HepG2 (cell line): ENCODE measurements at regions not wholly inside any gene's neighbourhood (a gene's known extent, or its start where the extent isn't known, plus 50 kb on each side); places are given as distances from the start of the nearest gene placed in this dataset.

Experiments used
- ATAC-seq: fragments of 200-7000 bp; cut with Tn5 transposase; 3 replicates; pipeline ENCODE4 v1.9.1; 2020; ENCODE audit warnings: mild to moderate bottlenecking, moderate library complexity
- BruUV-seq: library from RNA; stranded (reverse); fragments of 400-500 nt; replicated peaks from 2 replicates; lab custom pipeline; 2021; lab: Mats Ljungman, UMichigan
- CTCF ChIA-PET: fragments of 300-600 bp; formaldehyde crosslinking; extraction: SDS; loops from one replicate; lab custom pipeline; 2021; ENCODE audit warnings: low total read pairs, inconsistent platforms, low intra/inter-chr PET ratio; lab: Yijun Ruan, JAX
- POLR2A ChIA-PET: fragments of 350-600 bp; sonication (Branson Sonifier 250); formaldehyde crosslinking; loops from one replicate; lab custom pipeline; 2020; ENCODE audit warnings: antibody characterized with exemption, inconsistent platforms; lab: Yijun Ruan, JAX
- DNase-seq: peaks from one replicate; pipeline ENCODE4 v3.0.0-alpha.2; 2015; ENCODE audit warnings: low spot score
- FAIRE-seq: peaks from 3 replicates; lab custom pipeline; 2011; peaks lifted over from hg19 to GRCh38; lab: Jason Lieb, UNC
- H2AFZ ChIP-seq: one replicate; pipeline ENCODE4 v1.6.1; 2011; ENCODE audit warnings: low read length, inconsistent platforms
- H3K27ac ChIP-seq: fragments of 300-600 bp; 3 replicates; pipeline ENCODE4 v1.8.0; 2011; ENCODE audit warnings: mixed run types, mild to moderate bottlenecking, mixed read lengths, low read length, inconsistent platforms; ENCODE audit not compliant: insufficient read depth; ENCODE audit errors: extremely low read length
- H3K27me3 ChIP-seq, 2 experiments: fragments of 200-600 bp in 1 of 2; 2 replicates in 1 of 2; 3 replicates in 1 of 2; pipeline versions ENCODE4 v1.6.0 to v1.8.0; 2011; ENCODE audit warnings: low read length in 2 of 2, mild to moderate bottlenecking in 2 of 2, moderate library complexity in 2 of 2, inconsistent platforms in 1 of 2; ENCODE audit not compliant: insufficient read depth in 2 of 2, control insufficient read depth in 1 of 2
- H3K36me3 ChIP-seq, 2 experiments: fragments of 200-600 bp in 1 of 2; replicated peaks in 1 of 2; 2 replicates in 1 of 2; 3 replicates in 1 of 2; pipeline versions ENCODE4 v1.5.1 to v1.8.0; 2011; ENCODE audit warnings: low read length in 2 of 2, inconsistent platforms in 1 of 2; ENCODE audit not compliant: insufficient read depth in 2 of 2, control insufficient read depth in 1 of 2
- H3K4me1 ChIP-seq: 2 replicates; pipeline ENCODE4 v1.5.1; 2012; ENCODE audit warnings: low read length, inconsistent platforms; ENCODE audit not compliant: insufficient read depth
- H3K4me2 ChIP-seq: 2 replicates; pipeline ENCODE4 v1.6.0; 2011; ENCODE audit warnings: low read depth, low read length, inconsistent platforms
- H3K4me3 ChIP-seq, 3 experiments: fragments of 200-600 bp in 1 of 3; sonication (generic), shearing (Covaris generic) in 1 of 3; replicated peaks in 1 of 3; 2 replicates each; pipeline ENCODE4 v1.5.1; 2011 to 2016; ENCODE audit warnings: low read length in 3 of 3, inconsistent platforms in 2 of 3, low read depth in 2 of 3, mild to moderate bottlenecking in 2 of 3, control low read depth in 1 of 3, mixed read lengths in 1 of 3; ENCODE audit not compliant: insufficient read depth in 1 of 3
- H3K79me2 ChIP-seq: one replicate; pipeline ENCODE4 v1.6.1; 2011; ENCODE audit warnings: low read length, inconsistent platforms; ENCODE audit not compliant: insufficient read depth
- H3K9ac ChIP-seq: 2 replicates; pipeline ENCODE4 v1.6.0; 2011; ENCODE audit warnings: mild to moderate bottlenecking, low read depth, low read length, inconsistent platforms; ENCODE audit not compliant: insufficient read depth
- H3K9me3 ChIP-seq: 2 replicates; pipeline ENCODE4 v1.5.1; 2012; ENCODE audit warnings: mild to moderate bottlenecking, low read length
- H4K20me1 ChIP-seq: 2 replicates; pipeline ENCODE4 v1.6.0; 2011; ENCODE audit warnings: inconsistent platforms, mild to moderate bottlenecking, low read length, moderate library complexity; ENCODE audit not compliant: insufficient read depth
- CTCF ChIP-seq: sonication (generic); formaldehyde crosslinking; IDR thresholded peaks from 2 replicates; pipeline ENCODE4 v1.5.0; 2020; ENCODE audit warnings: mild to moderate bottlenecking, missing genetic modification reagents, moderate library complexity
- HES4 ChIP-seq: sonication (generic); formaldehyde crosslinking; IDR thresholded peaks from 2 replicates; pipeline ENCODE4 v1.9.0; 2021; ENCODE audit warnings: mild to moderate bottlenecking, missing genetic modification reagents, borderline replicate concordance
- HOXD1 ChIP-seq: sonication (generic); formaldehyde crosslinking; IDR thresholded peaks from 2 replicates; pipeline ENCODE4 v1.5.0; 2020; ENCODE audit warnings: missing genetic modification reagents
- IRF9 ChIP-seq: sonication (generic); formaldehyde crosslinking; IDR thresholded peaks from 2 replicates; pipeline ENCODE4 v1.8.0; 2022; ENCODE audit warnings: missing genetic modification reagents, mild to moderate bottlenecking, borderline replicate concordance
- NFIC ChIP-seq: IDR thresholded peaks from 2 replicates; pipeline ENCODE4 v1.6.1; 2012; ENCODE audit warnings: mild to moderate bottlenecking, low read length, inconsistent platforms
- PHF8 ChIP-seq: sonication (generic); formaldehyde crosslinking; IDR thresholded peaks from 2 replicates; pipeline ENCODE4 v1.5.0; 2020; ENCODE audit warnings: missing genetic modification reagents
- POGK ChIP-seq: sonication (generic); formaldehyde crosslinking; conservative IDR thresholded peaks from 2 replicates; pipeline ENCODE4 v1.8.0; 2022; ENCODE audit warnings: mild to moderate bottlenecking, moderate library complexity, missing genetic modification reagents
- PRMT3 ChIP-seq: sonication (generic); formaldehyde crosslinking; IDR thresholded peaks from 2 replicates; pipeline ENCODE4 v1.8.1; 2022; ENCODE audit warnings: low read depth, mild to moderate bottlenecking, moderate library complexity, missing genetic modification reagents, borderline replicate concordance
- SETDB1 ChIP-seq: sonication (generic); formaldehyde crosslinking; IDR thresholded peaks from 2 replicates; pipeline ENCODE4 v1.5.1; 2020; ENCODE audit warnings: missing genetic modification reagents, mild to moderate bottlenecking, borderline replicate concordance
- ZFP82 ChIP-seq: sonication (generic); formaldehyde crosslinking; IDR thresholded peaks from 2 replicates; pipeline ENCODE4 v1.5.1; 2020; ENCODE audit warnings: mild to moderate bottlenecking, missing genetic modification reagents, borderline replicate concordance
- ZFY ChIP-seq: sonication (generic); formaldehyde crosslinking; IDR thresholded peaks from 2 replicates; pipeline ENCODE4 v1.4.0; 2020; ENCODE audit warnings: missing genetic modification reagents
- ZNF335 ChIP-seq: sonication (generic); formaldehyde crosslinking; IDR thresholded peaks from 2 replicates; pipeline ENCODE4 v1.4.0; 2020; ENCODE audit warnings: missing genetic modification reagents
- WGBS: methylation state at CpG from one replicate; pipeline ENCODE4 v1.1.6; 2017; ENCODE audit warnings: low lambda C conversion rate; 5-methylcytosine and 5-hydroxymethylcytosine counted together
- in situ Hi-C: cut with HindIII; loops from 2 replicates; pipeline ENCODE4 v1.10.0; 2017; ENCODE audit warnings: low pct_unique_long_range_greater_than_20kb; ENCODE audit not compliant: extremely low pct_ligation_motif_present
- intact Hi-C: fragments of 100-400 bp; cut with micrococcal nuclease; formaldehyde crosslinking; loops from one replicate; pipeline ENCODE4 v1.10.0; 2022; ENCODE audit not compliant: unreplicated experiment

GRCh38 chr3:83956431-83956830 is 1002.4 kb upstream of the CADM2 start:
- POLR2A ChIA-PET, result no interaction called here
- BruUV-seq, result no TSS peak
- ATAC-seq, result no peak

GRCh38 chr3:83968356-83968755 is 990.4 kb upstream of the CADM2 start:
- Histone ChIP-seq H3K9me3 (no peaks in the 10 kb centered on the region), H3K4me1 (no peaks in the 10 kb centered on the region), H3K27me3 (no peaks in the 10 kb centered on the region), H3K36me3 (no peaks in the 10 kb centered on the region), H2AFZ (no peak overlapping the region), H3K9ac (no peak overlapping the region), H3K27ac (no peak overlapping the region), H3K4me3 (no peak overlapping the region; a peak in 1 of 6 replicates), H4K20me1 (no peaks in the 10 kb centered on the region), H3K4me2 (no peak overlapping the region), H3K79me2 (no peaks in the 10 kb centered on the region)
- no peak for FAIRE-seq
- ChIA-PET POLR2A (no interaction called here), CTCF (no interaction called here)
- intact Hi-C loops, result no loop called here
- no peak for TF ChIP-seq IRF9
- TF ChIP-seq CTCF (CRISPR knock-in tag), result peak; percentile 14; the same call in 1 of the 2 replicates
- TF ChIP-seq POGK (CRISPR knock-in tag), result no peak
- TF ChIP-seq SETDB1 (CRISPR knock-in tag), result no peak
- no peak for TF ChIP-seq ZFP82 (CRISPR knock-in tag)
- no peak for TF ChIP-seq ZNF335 (CRISPR knock-in tag)
- no peak for TF ChIP-seq NFIC
- in situ Hi-C loops, result no loop called here
- 5% methylated on average over 7 of the region's 7 CpGs for WGBS
- DNase-seq, result no peak
- no peak; the same call in 2 of the 3 replicates for ATAC-seq
- no TSS peak for BruUV-seq

More at GRCh38 chr3:83956431-83956830, 1002.4 kb upstream of the CADM2 start:
- Histone ChIP-seq H2AFZ (no peak overlapping the region), H3K9me3 (no peaks in the 10 kb centered on the region), H3K27ac (no peak overlapping the region), H3K4me2 (no peak overlapping the region), H3K27me3 (no peaks in the 10 kb centered on the region), H3K4me1 (no peaks in the 10 kb centered on the region), H3K9ac (no peak overlapping the region), H3K4me3 (no peak overlapping the region), H3K36me3 (no peaks in the 10 kb centered on the region), H4K20me1 (no peaks in the 10 kb centered on the region), H3K79me2 (no peaks in the 10 kb centered on the region)
- TF ChIP-seq PHF8 (CRISPR knock-in tag), result no peak
- TF ChIP-seq PRMT3, result no peak
- no peak for TF ChIP-seq HOXD1 (CRISPR knock-in tag)
- no peak for TF ChIP-seq HES4 (CRISPR knock-in tag)
- TF ChIP-seq ZFY (CRISPR knock-in tag), result no peak
- CTCF ChIA-PET, result no interaction called here
- in situ Hi-C loops (no loop called here), intact Hi-C loops (no loop called here)
- FAIRE-seq (no peak), DNase-seq (no peak)
- 0% methylated on average over 3 of the region's 3 CpGs for WGBS
